Keratinocyte (primary cell): ENCODE measurements at regions not wholly inside any gene's neighbourhood (a gene's known extent, or its start where the extent isn't known, plus 50 kb on each side); places are given as distances from the start of the nearest gene placed in this dataset.

ENCODE experiments used
- DNase-seq: peaks from one replicate; pipeline ENCODE4 v3.0.0-alpha.2; 2011; ENCODE audit warnings: low read depth, missing footprints, low spot score
- FAIRE-seq: peaks from 2 replicates; lab custom pipeline; 2011; peaks lifted over from hg19 to GRCh38; lab: Jason Lieb, UNC
- H2AFZ ChIP-seq: 2 replicates; pipeline ENCODE4 v1.6.0; 2012; ENCODE audit warnings: low read length, control low read depth, inconsistent platforms; ENCODE audit not compliant: control insufficient read depth
- H3K27ac ChIP-seq: 2 replicates; pipeline ENCODE4 v1.5.1; 2011; ENCODE audit warnings: low read length; ENCODE audit not compliant: control insufficient read depth, insufficient read depth
- H3K27me3 ChIP-seq: 3 replicates; pipeline ENCODE4 v1.6.0; 2011; ENCODE audit warnings: low read length; ENCODE audit not compliant: control insufficient read depth, insufficient read depth; ENCODE audit errors: extremely low read depth
- H3K36me3 ChIP-seq, 2 experiments: 2 replicates in 1 of 2; 3 replicates in 1 of 2; pipeline ENCODE4 v1.5.1; 2011; ENCODE audit warnings: low read length in 2 of 2, mild to moderate bottlenecking in 1 of 2; ENCODE audit not compliant: control insufficient read depth in 2 of 2, insufficient read depth in 2 of 2; ENCODE audit errors: extremely low read depth in 1 of 2
- H3K4me1 ChIP-seq: 3 replicates; pipeline ENCODE4 v1.5.1; 2011; ENCODE audit warnings: low read length; ENCODE audit not compliant: control insufficient read depth, insufficient read depth; ENCODE audit errors: extremely low read depth
- H3K4me2 ChIP-seq: 3 replicates; pipeline ENCODE4 v1.6.0; 2011; ENCODE audit warnings: low read depth, low read length; ENCODE audit not compliant: control insufficient read depth, insufficient read depth; ENCODE audit errors: extremely low read depth
- H3K4me3 ChIP-seq, 3 experiments: fragments of 200-600 bp in 1 of 3; sonication (generic) in 1 of 3; 2 replicates in 2 of 3; 3 replicates in 1 of 3; pipeline ENCODE4 v1.5.1; 2011 to 2016; ENCODE audit warnings: low read length in 3 of 3, mild to moderate bottlenecking in 3 of 3, control low read depth in 2 of 3, inconsistent platforms in 1 of 3, low read depth in 1 of 3, mixed read lengths in 1 of 3, mixed run types in 1 of 3, moderate library complexity in 1 of 3; ENCODE audit not compliant: control insufficient read depth in 2 of 3, insufficient read depth in 2 of 3; ENCODE audit errors: extremely low read depth in 1 of 3
- H3K79me2 ChIP-seq: 2 replicates; pipeline ENCODE4 v1.6.0; 2012; ENCODE audit warnings: low read length; ENCODE audit not compliant: control insufficient read depth, insufficient read depth
- H3K9ac ChIP-seq: 3 replicates; pipeline ENCODE4 v1.6.0; 2011; ENCODE audit warnings: low read length; ENCODE audit not compliant: control insufficient read depth, insufficient read depth; ENCODE audit errors: extremely low read depth
- H3K9me1 ChIP-seq: 3 replicates; pipeline ENCODE4 v1.6.0; 2011; ENCODE audit warnings: low read length; ENCODE audit not compliant: control insufficient read depth, insufficient read depth; ENCODE audit errors: extremely low read depth
- H3K9me3 ChIP-seq: 2 replicates; pipeline ENCODE4 v1.5.1; 2012; ENCODE audit warnings: low read depth, low read length; ENCODE audit not compliant: control insufficient read depth
- H4K20me1 ChIP-seq: 3 replicates; pipeline ENCODE4 v1.6.0; 2011; ENCODE audit warnings: low read length; ENCODE audit not compliant: control insufficient read depth, insufficient read depth; ENCODE audit errors: extremely low read depth
- EZH2 ChIP-seq: IDR thresholded peaks from one replicate; pipeline ENCODE4 v1.6.1; 2012; ENCODE audit warnings: inconsistent platforms, mild to moderate bottlenecking, low read length, moderate library complexity
- dilution Hi-C: fragments of 300-500 bp; cut with MboI; formaldehyde crosslinking; loops from one replicate; pipeline ENCODE4 v1.7.0; 2020; ENCODE audit warnings: low sequenced_read_pairs; ENCODE audit not compliant: extremely low pct_ligation_motif_present
- TF ChIP-seq, protein P1 (sequence below), 3 experiments: IDR thresholded peaks in 1 of 3; conservative IDR thresholded peaks in 1 of 3; optimal IDR thresholded peaks in 1 of 3; 2 replicates in 2 of 3; 3 replicates in 1 of 3; pipeline versions ENCODE3 to v1.5.1; 2011; ENCODE audit warnings: low read length in 3 of 3, mild to moderate bottlenecking in 3 of 3, moderate library complexity in 2 of 3, control low read depth in 1 of 3, inconsistent platforms in 1 of 3; ENCODE audit not compliant: insufficient read depth in 2 of 3; ENCODE audit errors: extremely low read depth in 1 of 3

DNA sequence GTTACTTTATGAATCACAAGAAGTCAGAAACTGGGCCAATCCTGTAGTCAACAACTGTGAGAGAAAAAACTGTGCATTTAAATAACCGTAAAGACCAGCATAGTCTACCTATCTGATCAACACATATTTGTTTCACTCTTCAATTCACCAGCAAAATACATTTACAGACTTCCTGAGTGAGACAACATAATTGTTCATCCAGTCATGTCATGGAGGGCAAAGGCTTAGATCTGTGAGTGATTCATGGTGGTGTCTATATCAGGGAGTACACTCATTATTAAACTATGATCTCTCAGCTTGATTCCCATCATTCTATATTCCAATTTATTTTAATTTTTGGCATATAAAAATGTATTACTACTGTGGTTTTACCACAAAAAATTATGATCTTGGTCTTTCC is 694.6 kb downstream of the DNAH5 start:
- H3K4me3 ChIP-seq, result no peak overlapping the region
- no peak for FAIRE-seq
- TF ChIP-seq EZH2, result no peak
- TF ChIP-seq, protein P1, sequence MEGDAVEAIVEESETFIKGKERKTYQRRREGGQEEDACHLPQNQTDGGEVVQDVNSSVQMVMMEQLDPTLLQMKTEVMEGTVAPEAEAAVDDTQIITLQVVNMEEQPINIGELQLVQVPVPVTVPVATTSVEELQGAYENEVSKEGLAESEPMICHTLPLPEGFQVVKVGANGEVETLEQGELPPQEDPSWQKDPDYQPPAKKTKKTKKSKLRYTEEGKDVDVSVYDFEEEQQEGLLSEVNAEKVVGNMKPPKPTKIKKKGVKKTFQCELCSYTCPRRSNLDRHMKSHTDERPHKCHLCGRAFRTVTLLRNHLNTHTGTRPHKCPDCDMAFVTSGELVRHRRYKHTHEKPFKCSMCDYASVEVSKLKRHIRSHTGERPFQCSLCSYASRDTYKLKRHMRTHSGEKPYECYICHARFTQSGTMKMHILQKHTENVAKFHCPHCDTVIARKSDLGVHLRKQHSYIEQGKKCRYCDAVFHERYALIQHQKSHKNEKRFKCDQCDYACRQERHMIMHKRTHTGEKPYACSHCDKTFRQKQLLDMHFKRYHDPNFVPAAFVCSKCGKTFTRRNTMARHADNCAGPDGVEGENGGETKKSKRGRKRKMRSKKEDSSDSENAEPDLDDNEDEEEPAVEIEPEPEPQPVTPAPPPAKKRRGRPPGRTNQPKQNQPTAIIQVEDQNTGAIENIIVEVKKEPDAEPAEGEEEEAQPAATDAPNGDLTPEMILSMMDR (optimal IDR thresholded peaks at IDR 0.05 in 1 of 3, IDR thresholded peaks at IDR 0.05 in 1 of 3, conservative IDR thresholded peaks at IDR 0.05 in 1 of 3; ENCODE audit: extremely low read depth in 1 of 3, insufficient read depth in 2 of 3, low read length in 3 of 3), result no peak
- H3K9ac ChIP-seq, result no peak overlapping the region
- no peaks in the 10 kb centered on the region for H3K9me1 ChIP-seq
- no peaks in the 10 kb centered on the region for H4K20me1 ChIP-seq
- no peaks in the 10 kb centered on the region for H3K79me2 ChIP-seq
- no peaks in the 10 kb centered on the region for H3K36me3 ChIP-seq
- dilution Hi-C loops, result no loop called here
- no peak overlapping the region for H3K4me2 ChIP-seq
- no peaks in the 10 kb centered on the region for H3K27me3 ChIP-seq
- H2AFZ ChIP-seq, result no peak overlapping the region
- no peaks in the 10 kb centered on the region for H3K9me3 ChIP-seq
- H3K27ac ChIP-seq, result no peak overlapping the region
- DNase-seq, result no peak
- no peaks in the 10 kb centered on the region for H3K4me1 ChIP-seq

GRCh38 chr5:13248253-13248652 is 696.2 kb downstream of the DNAH5 start:
- Histone ChIP-seq H3K4me2 (no peak overlapping the region), H3K36me3 (no peaks in the 10 kb centered on the region), H3K4me3 (no peak overlapping the region), H3K9me3 (no peaks in the 10 kb centered on the region), H3K79me2 (no peaks in the 10 kb centered on the region), H3K9me1 (no peaks in the 10 kb centered on the region), H4K20me1 (no peaks in the 10 kb centered on the region), H3K27ac (no peak overlapping the region), H3K9ac (no peak overlapping the region), H2AFZ (no peak overlapping the region), H3K4me1 (no peaks in the 10 kb centered on the region), H3K27me3 (no peaks in the 10 kb centered on the region)
- TF ChIP-seq EZH2, result no peak
- TF ChIP-seq, protein P1 (optimal IDR thresholded peaks at IDR 0.05 in 1 of 3, IDR thresholded peaks at IDR 0.05 in 1 of 3, conservative IDR thresholded peaks at IDR 0.05 in 1 of 3; ENCODE audit: extremely low read depth in 1 of 3, insufficient read depth in 2 of 3, low read length in 3 of 3), result no peak
- dilution Hi-C loops, result no loop called here
- FAIRE-seq (no peak), DNase-seq (no peak)
